GM19240 (cell line): ENCODE measurements at regions not wholly inside any gene's neighbourhood (a gene's known extent, or its start where the extent isn't known, plus 50 kb on each side); places are given as distances from the start of the nearest gene placed in this dataset.

Source experiments
- DNase-seq: peaks from one replicate; pipeline ENCODE4 v3.0.0; 2011; ENCODE audit warnings: low spot score; ENCODE audit not compliant: insufficient read length

GRCh38 chr7:155874411-155874810 lies 62.1 kb upstream of the SHH start:
- no peak for DNase-seq

- DNase-seq, result no peak
Observed at GRCh38 chr7:155874010-155874409, 61.7 kb upstream of the SHH start.

GRCh38 chr7:155872678-155873369 lies 60.6 kb upstream of the SHH start:
- no peak for DNase-seq

GRCh38 chr7:155871211-155871610 lies 58.9 kb upstream of the SHH start:
- no peak for DNase-seq

GRCh38 chr7:155870334-155871180 lies 58.3 kb upstream of the SHH start:
- no peak for DNase-seq

- DNase-seq, result no peak
Observed at GRCh38 chr7:155869784-155870076, 57.5 kb upstream of the SHH start.

- DNase-seq, result no peak
Observed at GRCh38 chr7:155868955-155869783, 56.9 kb upstream of the SHH start.

GRCh38 chr7:155867734-155868400 lies 55.6 kb upstream of the SHH start:
- no peak for DNase-seq

GRCh38 chr7:155867280-155867679 lies 55.0 kb upstream of the SHH start:
- no peak for DNase-seq

- no peak for DNase-seq
Observed at GRCh38 chr7:155865830-155866525, 53.7 kb upstream of the SHH start.

- no peak for DNase-seq
Observed at GRCh38 chr7:155864991-155865690, 52.9 kb upstream of the SHH start.

GRCh38 chr7:155864271-155864985 lies 52.2 kb upstream of the SHH start:
- DNase-seq, result no peak

GRCh38 chr7:155863721-155864151 lies 51.5 kb upstream of the SHH start:
- DNase-seq, result no peak

GRCh38 chr7:155862123-155862892 lies 50.0 kb upstream of the SHH start:
- DNase-seq, result no peak
